K562 (cell line): ENCODE measurements at regions not wholly inside any gene's neighbourhood (a gene's known extent, or its start where the extent isn't known, plus 50 kb on each side); places are given as distances from the start of the nearest gene placed in this dataset.

ENCODE experiments used
- ATAC-seq: fragments of 200-7000 bp; cut with Tn5 transposase; 3 replicates; pipeline ENCODE4 v1.9.1; 2020; ENCODE audit warnings: moderate library complexity
- BruUV-seq: library from RNA; stranded (reverse); fragments of 400-500 nt; replicated peaks from 2 replicates; lab custom pipeline; 2021; lab: Mats Ljungman, UMichigan
- CTCF ChIA-PET: fragments of 300-600 bp; formaldehyde crosslinking; extraction: SDS; loops from one replicate; lab custom pipeline; 2021; ENCODE audit warnings: low intra/inter-chr PET ratio; lab: Yijun Ruan, JAX
- POLR2A ChIA-PET: fragments of 300-600, 350-650 bp; sonication (Branson Sonifier 250); formaldehyde crosslinking; extraction: SDS; loops from one replicate; lab custom pipeline; 2021; ENCODE audit warnings: antibody characterized with exemption, inconsistent platforms; lab: Yijun Ruan, JAX
- DNase-seq, 4 experiments: peaks; one replicate each; pipeline versions ENCODE4 v3.0.0 to v3.0.0-alpha.2; 2011 to 2018; ENCODE audit warnings: low spot score in 3 of 4, mixed read lengths in 3 of 4; ENCODE audit errors: extremely low read depth in 1 of 4
- FAIRE-seq: peaks from 2 replicates; lab custom pipeline; 2011; peaks lifted over from hg19 to GRCh38; lab: Jason Lieb, UNC
- H2AFZ ChIP-seq: 2 replicates; pipeline ENCODE4 v1.6.0; 2011; ENCODE audit warnings: low read depth, low read length, control low read depth, inconsistent platforms
- H3K27ac ChIP-seq: fragments of 200-600 bp; 3 replicates; pipeline ENCODE4 v1.8.0; 2011; ENCODE audit warnings: low read depth, mild to moderate bottlenecking, control low read depth, inconsistent platforms, low read length, moderate library complexity, mixed read lengths; ENCODE audit errors: extremely low read depth
- H3K27me3 ChIP-seq, 2 experiments: fragments of 300-600 bp in 1 of 2; 2 replicates in 1 of 2; 3 replicates in 1 of 2; pipeline versions ENCODE4 v1.6.0 to v1.8.0; 2011; ENCODE audit warnings: inconsistent platforms in 2 of 2, low read length in 2 of 2, mild to moderate bottlenecking in 1 of 2, mixed read lengths in 1 of 2, moderate library complexity in 1 of 2; ENCODE audit not compliant: control insufficient read depth in 2 of 2, insufficient read depth in 2 of 2
- H3K36me3 ChIP-seq: fragments of 300-600 bp; 3 replicates; pipeline ENCODE4 v1.8.0; 2011; ENCODE audit warnings: mild to moderate bottlenecking, low read length, inconsistent platforms; ENCODE audit not compliant: control insufficient read depth, insufficient read depth
- H3K4me1 ChIP-seq, 2 experiments: fragments of 200-600 bp in 1 of 2; replicated peaks in 1 of 2; 2 replicates in 1 of 2; 3 replicates in 1 of 2; pipeline versions ENCODE4 v1.5.1 to v1.8.0; 2011; ENCODE audit warnings: inconsistent platforms in 2 of 2, low read length in 2 of 2, mild to moderate bottlenecking in 1 of 2, mixed read lengths in 1 of 2, moderate library complexity in 1 of 2; ENCODE audit not compliant: control insufficient read depth in 2 of 2, insufficient read depth in 2 of 2
- H3K4me2 ChIP-seq: 2 replicates; pipeline ENCODE4 v1.6.1; 2011; ENCODE audit warnings: low read length, control low read depth, inconsistent platforms, mixed read lengths; ENCODE audit not compliant: insufficient read depth
- H3K4me3 ChIP-seq: fragments of 200-600 bp; sonication (generic), shearing (Covaris generic); 2 replicates; pipeline ENCODE4 v1.5.1; 2016; ENCODE audit warnings: control low read depth, inconsistent platforms
- H3K79me2 ChIP-seq: fragments of 200-600 bp; 3 replicates; pipeline ENCODE4 v1.8.0; 2011; ENCODE audit warnings: low read length, inconsistent platforms; ENCODE audit not compliant: control insufficient read depth, insufficient read depth
- H3K9ac ChIP-seq, 2 experiments: 2 replicates each; pipeline versions ENCODE4 v1.6.0 to v1.6.1; 2011; ENCODE audit warnings: low read depth in 2 of 2, low read length in 2 of 2, control low read depth in 1 of 2, inconsistent platforms in 1 of 2, mild to moderate bottlenecking in 1 of 2, mixed read lengths in 1 of 2; ENCODE audit not compliant: insufficient read depth in 1 of 2
- H3K9me1 ChIP-seq: one replicate; pipeline ENCODE4 v1.6.0; 2011; ENCODE audit warnings: inconsistent platforms, mild to moderate bottlenecking, low read length, moderate library complexity; ENCODE audit not compliant: control insufficient read depth, insufficient read depth
- H3K9me3 ChIP-seq: replicated peaks from 2 replicates; pipeline ENCODE4 v1.5.1; 2011; ENCODE audit warnings: low read depth, low read length, inconsistent platforms; ENCODE audit not compliant: control insufficient read depth, insufficient read depth
- H4K20me1 ChIP-seq: replicated peaks from 2 replicates; pipeline ENCODE4 v1.6.1; 2011; ENCODE audit warnings: low read length, inconsistent platforms, mixed read lengths; ENCODE audit not compliant: control insufficient read depth, insufficient read depth
- CCNT2 ChIP-seq: IDR thresholded peaks from 2 replicates; pipeline ENCODE4 v1.6.1; 2011; ENCODE audit warnings: borderline replicate concordance, low read depth, mild to moderate bottlenecking, moderate library complexity, mixed read lengths, low read length; ENCODE audit not compliant: insufficient read length; ENCODE audit errors: extremely low read depth
- GTF2F1 ChIP-seq: IDR thresholded peaks from 2 replicates; pipeline ENCODE4 v1.6.1; 2011; ENCODE audit warnings: low read depth, low read length, improper control_type of control experiment
- SMARCA4 ChIP-seq: fragments of 450-650 bp; IDR thresholded peaks from 2 replicates; pipeline ENCODE4 v1.6.1; 2016
- SMC3 ChIP-seq: conservative IDR thresholded peaks from 2 replicates; pipeline ENCODE4 v1.6.1; 2011; ENCODE audit warnings: low read depth, low read length, improper control_type of control experiment; ENCODE audit not compliant: insufficient read depth
- XRCC3 ChIP-seq: fragments of 450-650 bp; IDR thresholded peaks from 2 replicates; pipeline ENCODE4 v1.6.1; 2017; ENCODE audit warnings: mild to moderate bottlenecking, moderate library complexity
- XRCC4 ChIP-seq: IDR thresholded peaks from one replicate; pipeline ENCODE4 v1.6.1; 2011; ENCODE audit not compliant: insufficient read depth, insufficient read length; ENCODE audit errors: extremely low read depth
- ZNF165 ChIP-seq: fragments of 250-450 bp; sonication (Bioruptor Pico); IDR thresholded peaks from 2 replicates; pipeline ENCODE4 v1.4.0; 2020; ENCODE audit warnings: borderline replicate concordance
- WGBS: fragments of 100-300 bp; shearing (Covaris generic); methylation state at CpG from one replicate; pipeline ENCODE4 v1.1.6; 2016; ENCODE audit warnings: low coverage, mixed read lengths; ENCODE audit not compliant: insufficient coverage; ENCODE audit errors: missing lambda C conversion rate; 5-methylcytosine and 5-hydroxymethylcytosine counted together
- in situ Hi-C: fragments of 300-500 bp; cut with MboI; formaldehyde crosslinking; loops from 4 replicates; pipeline ENCODE4 v1.15.0; 2018; ENCODE audit warnings: inconsistent platforms, mixed read lengths
- intact Hi-C: fragments of 100-400 bp; cut with micrococcal nuclease; formaldehyde crosslinking; loops from 2 replicates; pipeline ENCODE4 v1.14.2; 2022
- TF ChIP-seq, protein P1 (sequence below): fragments of 250-450 bp; sonication (Bioruptor Pico); IDR thresholded peaks from 2 replicates; pipeline ENCODE4 v1.4.0; 2020; ENCODE audit warnings: mild to moderate bottlenecking, moderate library complexity
- TF ChIP-seq, protein P2 (sequence below): fragments of 250-450 bp; sonication (Bioruptor Pico); IDR thresholded peaks from 2 replicates; pipeline ENCODE4 v1.4.0; 2020

DNA sequence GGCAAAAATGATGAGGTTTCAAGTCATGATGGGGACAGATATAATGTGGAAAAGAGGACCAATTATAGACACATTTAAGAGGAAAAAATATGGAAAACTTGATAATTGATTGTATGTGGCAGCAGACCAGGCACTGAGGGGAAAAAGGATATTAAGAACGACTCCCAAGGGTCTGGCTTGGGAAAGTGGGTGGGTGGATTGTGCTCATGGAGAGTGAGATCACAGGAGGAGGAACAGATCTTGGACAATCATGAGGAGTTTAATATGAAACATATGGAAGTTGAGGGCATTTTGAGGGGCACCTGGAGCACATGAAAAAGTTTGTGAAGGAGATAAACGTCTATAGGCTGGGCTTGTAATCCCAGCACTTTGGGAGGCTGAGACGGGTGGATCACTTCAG is 454.3 kb upstream of the KLF4 start:
- no peak for FAIRE-seq
- DNase-seq: no peak
- Histone ChIP-seq H3K4me3 (no peak overlapping the region), H3K4me1 (peaks cover 0 to 3% of the 10 kb centered on the region in 2 experiments; a peak in 1 of 5 replicates), H2AFZ (no peak overlapping the region), H3K9me1 (no peaks in the 10 kb centered on the region), H3K79me2 (no peaks in the 10 kb centered on the region), H3K27me3 (peaks cover 0 to 3% of the 10 kb centered on the region in 2 experiments; a peak in 1 of 5 replicates), H3K4me2 (no peak overlapping the region), H3K36me3 (no peaks in the 10 kb centered on the region), H3K27ac (no peak overlapping the region), H3K9me3 (no peaks in the 10 kb centered on the region), H4K20me1 (no peaks in the 10 kb centered on the region), H3K9ac (no peak overlapping the region)
- 0% methylated on average over 2 of the region's 3 CpGs for WGBS
- POLR2A ChIA-PET: no interaction called here
- no peak for TF ChIP-seq SMC3
- TF ChIP-seq, protein P1, sequence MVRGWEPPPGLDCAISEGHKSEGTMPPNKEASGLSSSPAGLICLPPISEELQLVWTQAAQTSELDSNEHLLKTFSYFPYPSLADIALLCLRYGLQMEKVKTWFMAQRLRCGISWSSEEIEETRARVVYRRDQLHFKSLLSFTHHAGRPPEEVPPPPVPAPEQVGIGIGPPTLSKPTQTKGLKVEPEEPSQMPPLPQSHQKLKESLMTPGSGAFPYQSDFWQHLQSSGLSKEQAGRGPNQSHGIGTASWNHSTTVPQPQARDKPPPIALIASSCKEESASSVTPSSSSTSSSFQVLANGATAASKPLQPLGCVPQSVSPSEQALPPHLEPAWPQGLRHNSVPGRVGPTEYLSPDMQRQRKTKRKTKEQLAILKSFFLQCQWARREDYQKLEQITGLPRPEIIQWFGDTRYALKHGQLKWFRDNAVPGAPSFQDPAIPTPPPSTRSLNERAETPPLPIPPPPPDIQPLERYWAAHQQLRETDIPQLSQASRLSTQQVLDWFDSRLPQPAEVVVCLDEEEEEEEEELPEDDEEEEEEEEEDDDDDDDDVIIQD (CRISPR knock-in tag): no peak
- no peak for TF ChIP-seq CCNT2
- TF ChIP-seq XRCC3: no peak
- TF ChIP-seq ZNF165: no peak
- TF ChIP-seq, protein P2, sequence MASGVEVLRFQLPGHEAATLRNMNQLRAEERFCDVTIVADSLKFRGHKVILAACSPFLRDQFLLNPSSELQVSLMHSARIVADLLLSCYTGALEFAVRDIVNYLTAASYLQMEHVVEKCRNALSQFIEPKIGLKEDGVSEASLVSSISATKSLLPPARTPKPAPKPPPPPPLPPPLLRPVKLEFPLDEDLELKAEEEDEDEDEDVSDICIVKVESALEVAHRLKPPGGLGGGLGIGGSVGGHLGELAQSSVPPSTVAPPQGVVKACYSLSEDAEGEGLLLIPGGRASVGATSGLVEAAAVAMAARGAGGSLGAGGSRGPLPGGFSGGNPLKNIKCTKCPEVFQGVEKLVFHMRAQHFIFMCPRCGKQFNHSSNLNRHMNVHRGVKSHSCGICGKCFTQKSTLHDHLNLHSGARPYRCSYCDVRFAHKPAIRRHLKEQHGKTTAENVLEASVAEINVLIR (CRISPR knock-in tag): no peak
- TF ChIP-seq XRCC4: no peak
- no peak for TF ChIP-seq SMARCA4
- TF ChIP-seq GTF2F1: no peak
- intact Hi-C loops (no loop called here), in situ Hi-C loops (no loop called here)
- no peak for ATAC-seq
- BruUV-seq: no TSS peak
- CTCF ChIA-PET: no interaction called here
